ENCODE measurements at regions not wholly inside any gene's neighbourhood (a gene's known extent, or its start where the extent isn't known, plus 50 kb on each side); places are given as distances from the start of the nearest gene placed in this dataset.

DNA sequence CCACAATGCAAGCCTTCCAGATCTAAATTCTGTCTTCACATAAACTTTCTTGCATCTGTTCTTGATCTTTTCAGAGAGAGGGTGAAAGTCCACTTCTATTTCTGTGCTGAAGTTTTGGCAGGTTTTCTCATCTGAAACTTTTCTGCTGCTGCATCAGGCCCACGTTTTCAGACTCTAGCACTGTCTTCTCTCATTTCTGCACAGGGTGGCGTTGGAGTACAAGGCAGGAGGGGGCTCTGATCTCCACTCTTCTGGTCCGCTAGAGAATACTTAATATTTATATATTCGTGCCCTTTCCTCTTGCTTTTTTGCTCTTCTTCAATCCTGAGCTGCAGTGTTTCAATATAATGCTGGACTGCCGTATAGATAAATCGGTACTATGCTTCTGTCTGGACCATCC lies 204.0 kb upstream of the PRDM9 start:
- no peak overlapping the region for H3K9ac ChIP-seq (ENCODE audit: insufficient read length, low read depth)
- H3K27me3 ChIP-seq (ENCODE audit: insufficient read depth, insufficient read length), result no peaks in the 10 kb centered on the region
- no peak overlapping the region for H3K4me3 ChIP-seq (ENCODE audit: insufficient read length, low read depth)
- H3K36me3 ChIP-seq (ENCODE audit: insufficient read depth, insufficient read length, low read length), result no peaks in the 10 kb centered on the region
- TF ChIP-seq ZNF274 (IDR thresholded peaks at IDR 0.05; ENCODE audit: low read depth, low read length), result no peak
- no peak for TF ChIP-seq YY1 (IDR thresholded peaks at IDR 0.05; ENCODE audit: insufficient read depth, insufficient read length)
- no peak for TF ChIP-seq SUZ12 (IDR thresholded peaks at IDR 0.05; ENCODE audit: extremely low read depth, insufficient read depth, insufficient read length)
- no peak for DNase-seq (ENCODE audit: low read depth, low spot score)
- peaks cover 7% of the 10 kb centered on the region; the same call in 1 of the 2 replicates for H3K9me3 ChIP-seq (ENCODE audit: insufficient read depth, low read length)
- H3K4me1 ChIP-seq (ENCODE audit: insufficient read depth, insufficient read length), result no peaks in the 10 kb centered on the region

DNA sequence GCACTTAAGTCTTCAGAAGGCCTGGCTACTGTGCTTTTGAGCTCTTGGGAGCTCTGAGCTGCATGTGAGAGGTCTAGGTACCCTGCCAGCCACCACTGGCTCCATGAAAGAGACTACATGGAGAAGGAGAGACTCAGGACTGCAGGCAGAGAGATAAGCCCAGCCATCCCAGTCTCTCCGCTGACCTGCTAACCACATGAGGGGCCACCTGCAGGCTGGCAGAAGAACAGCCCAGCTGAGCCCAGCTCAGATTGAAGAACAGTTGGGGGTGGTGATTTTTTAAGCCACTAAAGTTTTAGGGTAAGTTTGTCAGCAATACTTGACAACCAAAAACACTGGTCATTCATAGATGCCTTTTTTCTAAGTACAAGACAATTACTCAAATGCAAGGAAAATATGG lies 205.0 kb upstream of the PRDM9 start:
- H3K4me1 ChIP-seq (ENCODE audit: insufficient read depth, insufficient read length), result no peaks in the 10 kb centered on the region
- peaks cover 7% of the 10 kb centered on the region; the same call in 1 of the 2 replicates for H3K9me3 ChIP-seq (ENCODE audit: insufficient read depth, low read length)
- H3K27me3 ChIP-seq (ENCODE audit: insufficient read depth, insufficient read length), result no peaks in the 10 kb centered on the region
- H3K9ac ChIP-seq (ENCODE audit: insufficient read length, low read depth), result no peak overlapping the region
- H3K4me3 ChIP-seq (ENCODE audit: insufficient read length, low read depth), result no peak overlapping the region
- H3K36me3 ChIP-seq (ENCODE audit: insufficient read depth, insufficient read length, low read length), result no peaks in the 10 kb centered on the region
- TF ChIP-seq SUZ12 (IDR thresholded peaks at IDR 0.05; ENCODE audit: extremely low read depth, insufficient read depth, insufficient read length) (no peak), YY1 (IDR thresholded peaks at IDR 0.05; ENCODE audit: insufficient read depth, insufficient read length) (no peak), ZNF274 (IDR thresholded peaks at IDR 0.05; ENCODE audit: low read depth, low read length) (no peak)
- DNase-seq (ENCODE audit: low read depth, low spot score), result no peak

DNA sequence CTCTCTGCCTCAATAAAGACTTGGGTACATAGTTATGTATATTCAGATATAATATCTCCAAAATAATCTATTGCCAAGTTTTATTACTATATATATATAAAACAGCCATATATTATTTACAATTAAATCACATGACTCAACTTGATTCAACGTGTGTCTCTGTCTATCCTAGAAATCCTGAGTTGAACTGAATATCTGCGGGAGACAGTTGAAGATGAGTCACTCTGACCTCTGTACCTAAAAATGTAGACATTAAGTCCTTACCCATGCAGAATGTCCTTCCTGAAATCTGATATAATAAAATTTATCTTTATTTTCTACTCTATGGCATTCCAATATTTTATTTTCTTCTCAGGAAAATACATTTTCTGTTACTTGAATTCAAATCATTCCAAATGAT lies 218.2 kb upstream of the PRDM9 start:
- Histone ChIP-seq H3K9me3 (ENCODE audit: insufficient read depth, low read length) (no peaks in the 10 kb centered on the region), H3K36me3 (ENCODE audit: insufficient read depth, insufficient read length, low read length) (no peaks in the 10 kb centered on the region), H3K4me3 (ENCODE audit: insufficient read length, low read depth) (no peak overlapping the region), H3K27me3 (ENCODE audit: insufficient read depth, insufficient read length) (no peaks in the 10 kb centered on the region), H3K9ac (ENCODE audit: insufficient read length, low read depth) (no peak overlapping the region), H3K4me1 (ENCODE audit: insufficient read depth, insufficient read length) (no peaks in the 10 kb centered on the region)
- no peak for TF ChIP-seq ZNF274 (IDR thresholded peaks at IDR 0.05; ENCODE audit: low read depth, low read length)
- TF ChIP-seq SUZ12 (IDR thresholded peaks at IDR 0.05; ENCODE audit: extremely low read depth, insufficient read depth, insufficient read length), result no peak
- no peak for DNase-seq (ENCODE audit: low read depth, low spot score)

DNA sequence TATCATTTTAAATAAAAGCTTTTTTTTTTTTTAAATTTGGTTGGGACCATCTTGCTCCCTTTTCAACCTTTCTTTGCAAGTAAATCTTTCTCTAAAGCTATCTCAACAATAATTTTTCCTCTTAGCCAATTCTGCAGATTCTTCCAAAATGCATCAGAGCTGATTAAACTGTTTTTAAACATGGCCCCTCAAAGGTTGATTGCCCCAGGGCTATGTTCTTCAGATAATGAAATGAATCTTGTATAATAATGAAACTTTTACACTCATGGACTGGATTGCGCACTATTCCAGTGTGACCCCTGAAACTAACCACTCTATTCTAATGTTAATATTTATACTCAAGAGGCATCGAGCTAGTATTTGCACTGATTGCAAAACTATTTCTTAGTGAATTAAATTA lies 222.8 kb upstream of the PRDM9 start:
- no peaks in the 10 kb centered on the region for H3K36me3 ChIP-seq (ENCODE audit: insufficient read depth, insufficient read length, low read length)
- no peak overlapping the region for H3K9ac ChIP-seq (ENCODE audit: insufficient read length, low read depth)
- no peak overlapping the region for H3K4me3 ChIP-seq (ENCODE audit: insufficient read length, low read depth)
- H3K27me3 ChIP-seq (ENCODE audit: insufficient read depth, insufficient read length), result no peaks in the 10 kb centered on the region
- no peak for TF ChIP-seq SUZ12 (IDR thresholded peaks at IDR 0.05; ENCODE audit: extremely low read depth, insufficient read depth, insufficient read length)
- TF ChIP-seq ZNF274 (IDR thresholded peaks at IDR 0.05; ENCODE audit: low read depth, low read length), result no peak
- no peak for TF ChIP-seq YY1 (IDR thresholded peaks at IDR 0.05; ENCODE audit: insufficient read depth, insufficient read length)
- H3K9me3 ChIP-seq (ENCODE audit: insufficient read depth, low read length), result no peaks in the 10 kb centered on the region
- H3K4me1 ChIP-seq (ENCODE audit: insufficient read depth, insufficient read length), result no peaks in the 10 kb centered on the region
- no peak for DNase-seq (ENCODE audit: low read depth, low spot score)

DNA sequence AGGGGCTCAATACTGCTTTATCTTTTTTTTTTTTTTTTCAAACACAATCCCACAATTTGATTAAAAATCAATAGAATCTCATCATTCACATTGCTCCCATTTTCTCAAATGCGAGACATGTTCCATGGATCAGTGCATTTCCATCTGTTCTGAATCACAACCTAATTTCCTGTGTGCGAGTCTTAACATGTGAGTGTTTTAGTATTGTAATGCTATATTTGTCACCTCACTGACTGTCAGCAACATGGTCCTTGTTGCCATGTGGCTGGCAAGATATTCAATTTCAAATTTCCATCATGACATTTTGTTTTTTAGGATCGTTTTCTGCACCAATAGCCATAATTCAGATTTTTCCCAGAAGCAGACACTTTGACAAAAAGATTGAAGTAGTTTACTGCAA lies 233.2 kb upstream of the PRDM9 start:
- no peak overlapping the region for H3K4me3 ChIP-seq (ENCODE audit: insufficient read length, low read depth)
- H3K4me1 ChIP-seq (ENCODE audit: insufficient read depth, insufficient read length), result no peaks in the 10 kb centered on the region
- H3K9me3 ChIP-seq (ENCODE audit: insufficient read depth, low read length), result no peaks in the 10 kb centered on the region
- DNase-seq (ENCODE audit: low read depth, low spot score), result no peak
- no peaks in the 10 kb centered on the region for H3K36me3 ChIP-seq (ENCODE audit: insufficient read depth, insufficient read length, low read length)
- TF ChIP-seq YY1 (IDR thresholded peaks at IDR 0.05; ENCODE audit: insufficient read depth, insufficient read length) (no peak), SUZ12 (IDR thresholded peaks at IDR 0.05; ENCODE audit: extremely low read depth, insufficient read depth, insufficient read length) (no peak), ZNF274 (IDR thresholded peaks at IDR 0.05; ENCODE audit: low read depth, low read length) (no peak)
- H3K27me3 ChIP-seq (ENCODE audit: insufficient read depth, insufficient read length), result no peaks in the 10 kb centered on the region
- no peak overlapping the region for H3K9ac ChIP-seq (ENCODE audit: insufficient read length, low read depth)

DNA sequence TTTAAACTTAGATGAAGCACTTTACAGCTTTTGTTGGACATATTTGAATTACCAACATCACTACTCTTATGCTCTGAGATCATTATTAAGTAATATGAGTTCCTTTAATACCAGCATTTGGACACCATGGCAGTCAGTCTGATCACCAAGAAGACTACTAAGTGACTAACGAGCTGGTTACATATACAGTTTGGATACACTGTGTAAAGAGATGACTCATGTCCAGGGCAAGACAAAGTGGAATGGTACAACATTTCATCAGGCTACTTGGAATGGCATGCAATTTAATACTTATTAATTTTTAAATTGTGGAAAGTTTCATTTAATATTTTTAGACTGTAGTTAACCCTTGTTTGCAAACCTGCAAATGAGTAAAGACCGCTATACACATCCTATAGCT lies 237.4 kb upstream of the PRDM9 start:
- Histone ChIP-seq H3K4me3 (ENCODE audit: insufficient read length, low read depth) (no peak overlapping the region), H3K27me3 (ENCODE audit: insufficient read depth, insufficient read length) (no peaks in the 10 kb centered on the region), H3K9me3 (ENCODE audit: insufficient read depth, low read length) (no peaks in the 10 kb centered on the region), H3K36me3 (ENCODE audit: insufficient read depth, insufficient read length, low read length) (no peaks in the 10 kb centered on the region), H3K9ac (ENCODE audit: insufficient read length, low read depth) (no peak overlapping the region), H3K4me1 (ENCODE audit: insufficient read depth, insufficient read length) (no peaks in the 10 kb centered on the region)
- TF ChIP-seq YY1 (IDR thresholded peaks at IDR 0.05; ENCODE audit: insufficient read depth, insufficient read length) (no peak), SUZ12 (IDR thresholded peaks at IDR 0.05; ENCODE audit: extremely low read depth, insufficient read depth, insufficient read length) (no peak), ZNF274 (IDR thresholded peaks at IDR 0.05; ENCODE audit: low read depth, low read length) (no peak)
- no peak for DNase-seq (ENCODE audit: low read depth, low spot score)

DNA sequence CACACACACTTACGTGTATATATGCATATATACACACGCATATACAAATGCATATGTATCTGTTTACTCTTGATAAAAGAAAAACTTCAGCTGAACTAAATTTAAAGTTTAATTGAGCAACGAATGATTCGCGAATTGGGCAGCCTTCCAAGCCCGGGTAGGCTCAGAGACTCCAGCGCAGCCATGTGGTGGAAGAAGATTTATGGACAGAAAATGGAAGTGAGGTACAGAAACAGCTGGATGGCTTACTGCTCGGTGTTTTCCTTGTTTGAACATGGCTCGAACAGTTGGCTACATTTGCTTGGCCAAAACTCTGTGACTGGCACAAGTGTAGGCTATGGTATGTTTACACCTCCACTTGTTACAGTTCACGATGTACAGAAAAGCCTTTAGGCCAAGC lies 239.3 kb upstream of the PRDM9 start:
- Histone ChIP-seq H3K4me1 (ENCODE audit: insufficient read depth, insufficient read length) (no peaks in the 10 kb centered on the region), H3K27me3 (ENCODE audit: insufficient read depth, insufficient read length) (no peaks in the 10 kb centered on the region), H3K36me3 (ENCODE audit: insufficient read depth, insufficient read length, low read length) (no peaks in the 10 kb centered on the region), H3K4me3 (ENCODE audit: insufficient read length, low read depth) (no peak overlapping the region), H3K9ac (ENCODE audit: insufficient read length, low read depth) (no peak overlapping the region), H3K9me3 (ENCODE audit: insufficient read depth, low read length) (no peaks in the 10 kb centered on the region)
- TF ChIP-seq ZNF274 (IDR thresholded peaks at IDR 0.05; ENCODE audit: low read depth, low read length) (no peak), YY1 (IDR thresholded peaks at IDR 0.05; ENCODE audit: insufficient read depth, insufficient read length) (no peak), SUZ12 (IDR thresholded peaks at IDR 0.05; ENCODE audit: extremely low read depth, insufficient read depth, insufficient read length) (no peak)
- no peak for DNase-seq (ENCODE audit: low read depth, low spot score)

DNA sequence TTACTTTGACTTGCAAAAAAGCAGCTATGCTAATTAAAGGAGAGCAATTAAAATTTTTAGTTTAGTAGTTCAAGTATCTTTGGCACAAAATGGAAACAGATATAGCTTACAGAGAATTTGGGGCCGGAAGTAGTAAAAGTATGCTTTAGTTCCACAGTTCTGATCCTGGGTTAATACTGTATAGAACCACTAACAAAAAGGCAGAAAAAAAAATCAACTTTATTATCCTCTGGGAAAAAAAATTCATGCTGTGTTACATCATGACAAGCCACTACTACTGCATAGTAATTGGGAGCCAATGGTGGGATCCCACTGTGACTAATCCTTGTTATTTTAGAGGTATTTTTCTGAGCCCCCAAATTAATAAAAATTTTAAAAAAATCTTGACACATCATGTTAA lies 246.8 kb upstream of the PRDM9 start:
- no peak overlapping the region for H3K9ac ChIP-seq (ENCODE audit: insufficient read length, low read depth)
- TF ChIP-seq SUZ12 (IDR thresholded peaks at IDR 0.05; ENCODE audit: extremely low read depth, insufficient read depth, insufficient read length) (no peak), YY1 (IDR thresholded peaks at IDR 0.05; ENCODE audit: insufficient read depth, insufficient read length) (no peak), ZNF274 (IDR thresholded peaks at IDR 0.05; ENCODE audit: low read depth, low read length) (no peak)
- no peak for DNase-seq (ENCODE audit: low read depth, low spot score)
- no peaks in the 10 kb centered on the region for H3K36me3 ChIP-seq (ENCODE audit: insufficient read depth, insufficient read length, low read length)
- H3K4me1 ChIP-seq (ENCODE audit: insufficient read depth, insufficient read length), result no peaks in the 10 kb centered on the region
- no peaks in the 10 kb centered on the region for H3K27me3 ChIP-seq (ENCODE audit: insufficient read depth, insufficient read length)
- H3K4me3 ChIP-seq (ENCODE audit: insufficient read length, low read depth), result no peak overlapping the region
- H3K9me3 ChIP-seq (ENCODE audit: insufficient read depth, low read length), result no peaks in the 10 kb centered on the region

Data from NT2/D1 (cell line).